ENCODE measurements at regions not wholly inside any gene's neighbourhood (a gene's known extent, or its start where the extent isn't known, plus 50 kb on each side); places are given as distances from the start of the nearest gene placed in this dataset.

GRCh38 chr7:85498031-85498430 is 311.2 kb upstream of the SEMA3D start:
- TF ChIP-seq CTCF (IDR thresholded peaks at IDR 0.05 in 4 of 5, conservative IDR thresholded peaks at IDR 0.05 in 1 of 5) (no peak), POLR2A (IDR thresholded peaks at IDR 0.05) (no peak)
